ENCODE measurements at regions not wholly inside any gene's neighbourhood (a gene's known extent, or its start where the extent isn't known, plus 50 kb on each side); places are given as distances from the start of the nearest gene placed in this dataset.
A peak's percentile ranks its signal among the peaks of the same experiment; 100 is the strongest.

- no peak for DNase-seq (ENCODE audit: low read depth)
These were observed 301.7 kb upstream of the RORA start for GRCh38 chr15:61530769-61531168.

- DNase-seq (ENCODE audit: low read depth) = no peak
These were observed 299.4 kb upstream of the RORA start for GRCh38 chr15:61528581-61528910.

DNA sequence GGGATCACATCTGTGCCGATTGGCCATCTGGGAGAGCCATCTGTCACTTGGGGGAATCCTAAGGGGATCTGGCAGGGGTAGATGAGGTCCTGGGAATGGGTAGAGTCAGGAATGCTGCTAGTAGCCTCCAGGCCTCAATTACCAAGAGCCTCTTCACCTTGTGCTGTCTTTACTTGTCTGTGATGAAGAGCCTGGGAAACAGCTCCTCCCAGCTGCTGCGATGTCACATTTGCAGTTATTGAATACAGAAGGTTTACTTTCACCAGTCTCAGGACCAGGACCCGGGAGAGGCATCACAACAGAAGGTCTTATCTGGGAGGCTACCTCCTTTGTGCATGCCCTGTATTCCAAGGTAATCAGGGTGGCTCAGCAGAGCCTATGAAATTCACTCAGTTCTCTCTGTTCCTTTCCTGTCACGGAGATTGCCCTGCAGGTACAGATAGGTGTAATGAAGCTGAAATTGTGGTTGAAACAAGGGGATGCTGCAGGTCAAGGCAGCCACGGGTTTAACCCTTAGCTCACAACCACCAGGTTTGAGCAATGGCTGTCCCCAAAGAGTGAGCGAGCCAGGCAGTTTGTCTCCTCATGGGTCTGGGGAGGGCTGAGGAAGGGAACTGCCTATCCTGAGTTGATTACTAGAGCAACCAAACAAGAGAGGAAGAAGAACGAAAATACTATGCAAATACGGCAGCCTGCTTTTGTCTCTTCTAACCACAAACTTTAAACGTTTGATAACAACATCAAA is 298.9 kb upstream of the RORA start:
- DNase-seq (ENCODE audit: low read depth) = no peak

- DNase-seq (ENCODE audit: low read depth) = no peak
These were observed 295.4 kb upstream of the RORA start for GRCh38 chr15:61524545-61524944.

DNA sequence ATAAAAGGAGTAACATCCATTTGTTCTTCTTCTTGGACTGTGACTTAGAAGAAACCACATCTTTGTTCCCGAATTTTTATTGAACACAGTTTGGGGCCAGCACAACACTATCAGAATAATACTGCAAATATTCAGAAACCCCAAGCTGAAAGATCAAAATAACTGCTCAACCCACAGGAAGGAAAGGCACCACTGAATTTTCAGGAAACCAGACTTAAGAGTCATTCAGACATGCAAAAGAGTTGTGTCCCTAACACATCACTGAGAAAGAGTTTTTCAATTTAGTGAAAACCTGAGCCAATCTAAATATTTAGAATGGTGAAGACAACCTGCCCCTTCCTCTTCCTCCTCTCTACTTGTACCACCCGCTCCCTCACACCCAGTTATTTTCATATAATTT is 295.0 kb upstream of the RORA start:
- no peak for DNase-seq (ENCODE audit: low read depth)

DNA sequence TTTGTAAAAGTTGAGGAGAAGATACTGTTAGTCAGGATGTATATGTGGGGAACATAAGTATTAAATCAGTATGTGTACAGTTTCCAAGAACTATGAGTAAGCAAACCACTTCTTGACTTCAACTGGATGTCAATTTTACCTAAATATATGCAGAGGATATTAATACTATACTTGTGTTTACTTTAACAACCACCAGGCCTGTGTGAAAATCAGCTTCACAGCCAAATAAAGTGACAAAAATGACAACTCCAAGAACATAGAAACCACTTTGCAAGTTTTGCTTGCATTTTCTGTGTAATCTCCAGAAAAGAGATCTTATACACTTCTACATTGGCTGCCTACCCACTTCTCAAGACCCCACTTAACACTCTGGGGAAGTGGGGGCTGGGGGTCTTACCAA is 293.3 kb upstream of the RORA start:
- no peak for DNase-seq (ENCODE audit: low read depth)

- DNase-seq (ENCODE audit: low read depth) = peak; percentile 72
These were observed 292.9 kb upstream of the RORA start for GRCh38 chr15:61521953-61522352.

DNA sequence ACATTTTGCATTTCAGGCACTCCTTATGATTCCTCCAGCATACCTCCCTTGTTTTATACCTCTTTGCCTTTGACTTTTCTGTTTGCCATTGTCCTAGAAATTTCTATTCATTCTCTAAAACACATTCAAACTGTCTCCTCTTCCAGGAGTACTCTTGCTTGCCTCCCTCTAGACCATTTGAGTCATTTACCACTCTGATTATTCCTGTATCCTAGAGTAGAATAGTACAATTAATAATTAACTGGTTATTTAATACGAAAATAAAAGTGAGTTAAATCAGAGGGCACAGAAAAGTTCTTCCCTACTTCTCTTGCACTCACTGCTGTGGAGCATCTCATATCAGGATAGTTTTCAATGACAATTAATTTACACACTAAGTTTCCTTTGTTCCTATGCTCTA is 290.2 kb upstream of the RORA start:
- no peak for DNase-seq (ENCODE audit: low read depth)

DNA sequence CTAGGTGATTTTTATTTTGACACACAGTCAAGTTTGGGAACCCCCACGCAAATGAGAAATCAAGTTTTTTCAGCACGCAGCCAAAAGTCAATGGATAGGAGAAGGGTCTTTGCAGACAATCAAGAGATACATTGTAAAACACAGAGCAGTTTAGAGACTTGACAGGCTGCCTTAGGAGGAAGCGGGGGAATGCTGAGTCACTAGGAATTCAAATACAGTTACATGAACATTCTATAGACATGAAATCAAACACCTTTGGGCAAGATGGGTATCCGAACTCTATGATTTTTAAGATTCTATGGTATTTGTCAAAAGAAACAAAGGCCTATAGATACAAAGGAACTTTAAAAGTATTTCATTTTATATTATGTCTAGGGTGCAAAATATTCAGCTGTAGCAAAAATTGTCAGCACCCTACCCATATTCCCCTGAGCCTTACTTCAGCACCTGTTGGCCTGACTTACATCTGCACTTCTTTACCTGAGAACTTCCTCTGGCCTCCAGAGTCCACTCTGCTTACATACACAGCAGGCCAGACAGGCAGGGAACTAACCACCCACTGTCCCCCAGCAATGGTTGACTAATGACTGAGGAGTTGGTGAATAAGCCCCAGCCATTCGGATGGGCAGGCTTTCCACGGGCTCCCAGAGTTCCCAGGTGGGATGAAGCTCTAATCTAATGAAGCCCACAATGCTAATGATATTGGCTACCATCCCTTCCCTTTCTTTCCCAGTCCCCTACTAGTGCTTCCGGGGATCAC is 289.3 kb upstream of the RORA start:
- no peak for DNase-seq (ENCODE audit: low read depth)

GRCh38 chr15:61517776-61518175 is 288.7 kb upstream of the RORA start:
- no peak for DNase-seq (ENCODE audit: low read depth)

- no peak for DNase-seq (ENCODE audit: low read depth)
These were observed 288.2 kb upstream of the RORA start for GRCh38 chr15:61517335-61517734.

GRCh38 chr15:61511756-61512155 is 282.7 kb upstream of the RORA start:
- no peak for DNase-seq (ENCODE audit: low read depth)

GRCh38 chr15:61511089-61511488 is 282.0 kb upstream of the RORA start:
- DNase-seq (ENCODE audit: low read depth) = no peak

GRCh38 chr15:61509327-61509840 is 280.3 kb upstream of the RORA start:
- no peak for DNase-seq (ENCODE audit: low read depth)

- no peak for DNase-seq (ENCODE audit: low read depth)
These were observed 274.4 kb upstream of the RORA start for GRCh38 chr15:61503383-61503969.

DNA sequence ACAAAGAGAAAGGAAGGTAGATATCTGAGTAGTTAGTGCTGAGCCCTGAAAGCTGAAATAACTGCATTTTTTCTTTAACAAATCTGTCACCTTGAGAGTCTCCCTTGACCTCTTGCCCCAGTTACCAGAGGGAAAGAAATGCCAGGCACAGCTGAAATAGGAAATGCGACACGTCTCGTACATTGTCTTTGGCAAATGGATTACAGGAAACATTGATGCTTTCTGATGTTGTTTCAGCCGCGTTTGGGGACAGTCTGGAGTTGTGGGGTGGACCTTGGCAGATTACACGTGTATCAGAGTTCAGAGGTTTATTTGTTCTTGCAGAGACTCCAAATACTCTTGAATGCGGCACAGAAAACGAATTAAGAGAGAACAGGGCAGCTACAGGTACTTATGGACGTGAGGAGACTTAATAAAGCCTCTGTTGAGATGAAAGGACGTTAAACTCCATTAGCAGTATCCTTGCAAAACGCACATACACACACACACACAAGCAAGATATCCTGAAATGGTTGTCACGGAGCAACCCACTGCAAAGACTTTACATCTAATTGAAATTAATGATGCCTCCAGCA is 272.8 kb upstream of the RORA start:
- DNase-seq (ENCODE audit: low read depth) = no peak

GRCh38 chr15:61500951-61501620 is 272.0 kb upstream of the RORA start:
- no peak for DNase-seq (ENCODE audit: low read depth)

DNA sequence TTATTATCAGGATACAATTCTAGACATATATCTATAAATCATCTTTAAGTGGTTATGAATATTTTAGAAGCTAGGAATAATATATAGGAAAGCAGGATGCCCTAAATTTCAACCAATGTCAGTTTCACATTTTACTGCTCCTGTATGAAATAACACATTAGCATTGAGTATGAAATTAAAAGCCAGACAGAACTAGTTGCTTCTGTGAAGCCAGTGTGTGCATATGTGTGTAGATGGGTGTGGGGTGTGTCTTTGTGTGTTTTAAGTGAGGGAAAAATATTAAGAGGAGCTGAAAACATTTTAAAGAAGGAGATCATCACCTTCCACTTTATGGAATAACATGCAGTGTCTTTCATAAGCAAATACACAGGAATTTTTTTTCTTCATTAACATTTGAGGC is 271.4 kb upstream of the RORA start:
- DNase-seq (ENCODE audit: low read depth) = no peak

DNA sequence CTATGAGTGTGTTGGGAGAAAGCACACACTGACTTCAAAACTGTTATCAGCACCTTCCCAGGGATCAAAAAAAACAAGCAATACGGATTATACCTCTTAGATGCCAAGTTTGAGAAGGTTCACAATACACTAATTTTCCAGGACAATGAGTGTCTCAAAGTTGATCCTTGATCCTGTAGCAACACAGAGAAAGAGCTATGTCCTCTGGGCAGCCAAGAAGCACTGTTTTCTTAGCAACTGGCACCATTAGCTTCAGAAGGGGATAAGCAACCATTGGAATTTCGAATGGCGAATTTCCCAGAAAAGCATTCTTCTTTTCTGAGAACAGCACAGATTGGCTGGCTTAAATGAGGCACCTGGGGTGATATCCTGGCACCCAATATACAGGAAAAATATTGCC is 270.3 kb upstream of the RORA start:
- DNase-seq (ENCODE audit: low read depth) = no peak

GRCh38 chr15:61489571-61489970 is 260.5 kb upstream of the RORA start:
- DNase-seq (ENCODE audit: low read depth) = no peak

GRCh38 chr15:61483599-61483998 is 254.5 kb upstream of the RORA start:
- no peak for DNase-seq (ENCODE audit: low read depth)

- no peak for DNase-seq (ENCODE audit: low read depth)
These were observed 252.8 kb upstream of the RORA start for GRCh38 chr15:61481886-61482285.
